HFFc6 (cell line): ENCODE measurements at regions not wholly inside any gene's neighbourhood (a gene's known extent, or its start where the extent isn't known, plus 50 kb on each side); places are given as distances from the start of the nearest gene placed in this dataset.

Experiments
- DNase-seq: peaks from one replicate; pipeline ENCODE4 v3.0.0-alpha.2; 2018
- H3K27ac Mint-ChIP-seq: 2 replicates; pipeline ENCODE4 v1.8.0; 2020; ENCODE audit warnings: mild to moderate bottlenecking, mixed read lengths
- H3K27me3 Mint-ChIP-seq: 2 replicates; pipeline ENCODE4 v1.8.0; 2021; ENCODE audit warnings: mild to moderate bottlenecking, moderate library complexity, mixed read lengths; ENCODE audit not compliant: insufficient read depth
- H3K36me3 Mint-ChIP-seq: 2 replicates; pipeline ENCODE4 v1.8.0; 2021; ENCODE audit warnings: low read depth, mixed read lengths
- H3K4me1 Mint-ChIP-seq: 2 replicates; pipeline ENCODE4 v1.8.0; 2020; ENCODE audit warnings: low read depth, mixed read lengths
- H3K4me3 Mint-ChIP-seq: 2 replicates; pipeline ENCODE4 v1.8.0; 2020; ENCODE audit warnings: mild to moderate bottlenecking, moderate library complexity, mixed read lengths
- H3K9me3 Mint-ChIP-seq: 2 replicates; pipeline ENCODE4 v1.8.0; 2020; ENCODE audit warnings: mild to moderate bottlenecking, mixed read lengths
- TF ChIP-seq, protein P1 (sequence below): fragments of 200-600 bp; sonication (generic); IDR thresholded peaks from 2 replicates; pipeline ENCODE4 v1.5.0; 2021; ENCODE audit warnings: antibody characterized with exemption, mild to moderate bottlenecking

DNA sequence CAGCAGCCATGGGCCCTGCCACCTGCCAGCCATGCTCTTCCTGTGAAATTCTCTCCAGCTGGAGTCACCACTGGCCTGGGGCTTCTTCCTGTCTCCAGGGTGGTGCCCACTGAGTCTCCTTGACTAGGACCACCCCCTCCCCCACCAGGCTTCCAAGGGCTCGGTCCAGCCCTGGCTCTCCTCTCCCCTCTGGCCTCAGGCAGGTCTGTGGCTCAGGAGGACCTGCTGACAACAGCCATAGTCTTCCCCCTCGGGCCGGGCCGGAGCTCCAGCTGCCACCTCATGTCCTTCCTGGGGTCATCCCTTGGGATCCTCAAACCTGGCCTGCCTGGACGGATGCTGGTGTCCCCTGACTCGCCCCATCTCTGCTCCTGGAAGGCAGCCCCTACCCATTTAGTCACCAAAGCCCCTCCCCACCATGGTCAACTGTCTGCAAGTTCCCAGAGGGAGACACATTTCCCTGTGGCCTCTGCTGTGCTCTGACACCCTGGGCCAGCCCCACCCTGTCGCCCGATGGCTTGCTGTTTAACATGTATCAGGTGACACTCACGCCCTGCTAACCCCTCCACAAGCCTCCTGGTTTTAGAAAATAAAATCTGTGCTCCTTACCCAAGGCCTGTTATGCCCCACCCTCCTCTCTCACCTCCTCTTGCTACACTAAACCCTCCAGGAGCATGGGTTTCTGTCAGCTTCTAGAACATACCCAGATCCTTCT, 186.2 kb downstream of the RBFOX3 start:
- no peaks in the 10 kb centered on the region for H3K4me1 Mint-ChIP-seq
- no peaks in the 10 kb centered on the region for H3K36me3 Mint-ChIP-seq
- peaks cover 30% of the 10 kb centered on the region for H3K9me3 Mint-ChIP-seq
- H3K27me3 Mint-ChIP-seq, result peaks cover 24% of the 10 kb centered on the region
- DNase-seq, result no peak
- no peak overlapping the region for H3K4me3 Mint-ChIP-seq
- no peak overlapping the region for H3K27ac Mint-ChIP-seq
- TF ChIP-seq, protein P1, sequence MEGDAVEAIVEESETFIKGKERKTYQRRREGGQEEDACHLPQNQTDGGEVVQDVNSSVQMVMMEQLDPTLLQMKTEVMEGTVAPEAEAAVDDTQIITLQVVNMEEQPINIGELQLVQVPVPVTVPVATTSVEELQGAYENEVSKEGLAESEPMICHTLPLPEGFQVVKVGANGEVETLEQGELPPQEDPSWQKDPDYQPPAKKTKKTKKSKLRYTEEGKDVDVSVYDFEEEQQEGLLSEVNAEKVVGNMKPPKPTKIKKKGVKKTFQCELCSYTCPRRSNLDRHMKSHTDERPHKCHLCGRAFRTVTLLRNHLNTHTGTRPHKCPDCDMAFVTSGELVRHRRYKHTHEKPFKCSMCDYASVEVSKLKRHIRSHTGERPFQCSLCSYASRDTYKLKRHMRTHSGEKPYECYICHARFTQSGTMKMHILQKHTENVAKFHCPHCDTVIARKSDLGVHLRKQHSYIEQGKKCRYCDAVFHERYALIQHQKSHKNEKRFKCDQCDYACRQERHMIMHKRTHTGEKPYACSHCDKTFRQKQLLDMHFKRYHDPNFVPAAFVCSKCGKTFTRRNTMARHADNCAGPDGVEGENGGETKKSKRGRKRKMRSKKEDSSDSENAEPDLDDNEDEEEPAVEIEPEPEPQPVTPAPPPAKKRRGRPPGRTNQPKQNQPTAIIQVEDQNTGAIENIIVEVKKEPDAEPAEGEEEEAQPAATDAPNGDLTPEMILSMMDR, result no peak

DNA sequence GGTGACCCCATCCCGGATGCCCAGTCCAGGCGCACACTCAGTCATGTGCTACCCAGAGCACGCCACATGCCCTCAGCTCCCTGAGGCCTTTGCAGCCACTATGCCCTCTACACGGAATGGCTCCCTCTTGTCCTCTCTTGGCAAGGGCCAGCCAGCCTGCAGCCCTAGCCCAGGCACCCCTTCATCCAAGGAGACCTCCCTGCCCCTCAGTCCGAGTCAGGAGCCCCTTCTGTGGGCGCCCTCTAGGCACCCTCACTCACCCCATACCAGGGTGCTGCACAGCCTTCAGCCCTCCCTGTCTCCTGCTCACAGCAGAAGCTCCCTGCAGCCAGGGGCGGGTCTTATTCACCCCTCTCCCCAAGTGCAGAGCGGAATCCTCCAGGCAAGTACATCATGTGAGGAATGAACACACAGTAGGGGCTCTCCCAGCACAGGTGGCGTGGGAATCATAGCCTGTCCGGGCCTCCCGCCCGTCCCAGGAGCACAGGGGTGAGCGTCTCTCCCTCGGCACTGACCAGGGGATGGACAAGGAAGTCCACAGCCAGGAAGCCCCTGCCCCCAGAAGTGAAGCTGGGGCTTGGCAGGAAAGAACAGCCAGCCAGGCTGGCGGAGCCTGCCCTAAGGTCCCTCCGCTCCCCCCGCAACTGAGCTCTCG, 186.9 kb downstream of the RBFOX3 start:
- no peak for DNase-seq
- peaks cover 23% of the 10 kb centered on the region for H3K27me3 Mint-ChIP-seq
- TF ChIP-seq, protein P1, result no peak
- no peaks in the 10 kb centered on the region for H3K4me1 Mint-ChIP-seq
- H3K4me3 Mint-ChIP-seq, result no peak overlapping the region
- no peaks in the 10 kb centered on the region for H3K36me3 Mint-ChIP-seq
- H3K27ac Mint-ChIP-seq, result no peak overlapping the region
- H3K9me3 Mint-ChIP-seq, result peaks cover 26% of the 10 kb centered on the region; the same call in 1 of the 2 replicates

DNA sequence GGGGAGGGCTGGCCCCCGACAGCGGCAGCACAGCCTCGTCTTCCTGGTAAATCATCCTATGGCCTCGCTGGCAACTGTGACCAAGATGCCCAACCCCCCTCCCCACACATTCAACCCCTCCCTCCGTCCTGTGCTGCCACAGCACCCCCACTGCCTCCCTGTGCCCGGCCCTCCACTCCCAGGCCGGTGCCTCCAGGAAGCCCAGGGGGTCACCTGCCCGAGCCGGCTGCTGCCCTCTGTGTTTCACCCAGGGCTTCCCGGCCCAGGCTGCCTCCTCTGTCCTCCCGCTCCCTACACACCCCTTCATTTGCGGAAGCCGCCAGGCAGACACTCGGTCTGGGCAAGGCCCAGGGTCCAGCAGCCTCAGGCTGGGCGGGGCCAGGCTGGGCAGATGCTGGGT, 188.6 kb downstream of the RBFOX3 start:
- Mint-ChIP-seq H3K27me3 (peaks cover 29% of the 10 kb centered on the region), H3K27ac (no peak overlapping the region)

DNA sequence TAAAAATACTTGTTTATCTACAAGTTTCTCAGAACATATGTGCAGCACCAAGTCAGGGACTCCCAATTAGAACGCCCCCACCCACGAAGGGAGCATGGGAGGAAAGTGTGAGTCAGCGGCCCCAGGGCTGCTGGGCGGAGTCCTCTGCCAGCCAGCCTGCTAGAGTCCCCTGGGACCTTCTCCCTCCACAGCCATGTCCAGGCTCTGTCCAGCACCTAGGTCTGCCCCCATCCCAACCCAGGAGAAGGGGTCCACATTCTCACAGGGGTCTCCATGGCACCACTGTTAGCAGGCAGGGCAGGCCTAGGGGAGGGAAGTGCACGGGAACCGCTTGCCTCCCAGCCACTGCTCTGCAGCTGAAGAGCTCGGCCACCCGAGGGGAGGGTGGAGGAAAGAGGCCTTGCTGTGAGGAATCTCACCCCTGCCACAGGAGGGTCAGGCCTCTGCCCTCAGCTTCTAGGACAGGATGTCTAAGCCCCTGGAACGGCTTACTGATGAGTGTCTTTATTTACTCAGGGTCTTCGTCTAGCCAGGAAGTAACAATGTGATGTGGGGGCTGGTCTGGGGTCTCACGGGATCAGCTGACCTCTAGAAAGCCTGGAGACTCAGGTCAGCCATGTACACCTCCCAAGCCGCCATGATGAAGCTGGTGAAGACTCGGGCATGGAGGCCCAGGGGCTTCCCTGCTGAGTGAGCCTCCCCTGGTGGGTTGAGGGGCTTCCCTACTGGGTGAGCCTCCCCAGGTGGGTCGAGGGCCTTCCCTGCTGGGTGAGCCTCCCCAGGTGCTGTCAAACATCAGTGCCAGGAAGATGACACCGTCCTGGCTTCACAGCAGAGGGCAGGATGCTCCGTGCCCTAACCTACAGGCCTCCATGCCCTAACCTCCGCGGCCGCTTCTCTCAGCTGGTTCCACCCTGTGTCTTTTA, 190.3 kb downstream of the RBFOX3 start:
- Mint-ChIP-seq H3K4me1 (no peaks in the 10 kb centered on the region), H3K27me3 (peaks cover 27% of the 10 kb centered on the region), H3K4me3 (no peak overlapping the region), H3K9me3 (peaks cover 15% of the 10 kb centered on the region; the same call in 1 of the 2 replicates), H3K36me3 (no peaks in the 10 kb centered on the region), H3K27ac (no peak overlapping the region)
- TF ChIP-seq, protein P1, result no peak
- DNase-seq, result no peak

More for the DNA sequence above, 188.6 kb downstream of the RBFOX3 start:
- Mint-ChIP-seq H3K4me3 (no peak overlapping the region), H3K36me3 (no peaks in the 10 kb centered on the region), H3K4me1 (no peaks in the 10 kb centered on the region), H3K9me3 (peaks cover 20% of the 10 kb centered on the region; the same call in 1 of the 2 replicates)
- no peak for DNase-seq
- TF ChIP-seq, protein P1, result no peak

DNA sequence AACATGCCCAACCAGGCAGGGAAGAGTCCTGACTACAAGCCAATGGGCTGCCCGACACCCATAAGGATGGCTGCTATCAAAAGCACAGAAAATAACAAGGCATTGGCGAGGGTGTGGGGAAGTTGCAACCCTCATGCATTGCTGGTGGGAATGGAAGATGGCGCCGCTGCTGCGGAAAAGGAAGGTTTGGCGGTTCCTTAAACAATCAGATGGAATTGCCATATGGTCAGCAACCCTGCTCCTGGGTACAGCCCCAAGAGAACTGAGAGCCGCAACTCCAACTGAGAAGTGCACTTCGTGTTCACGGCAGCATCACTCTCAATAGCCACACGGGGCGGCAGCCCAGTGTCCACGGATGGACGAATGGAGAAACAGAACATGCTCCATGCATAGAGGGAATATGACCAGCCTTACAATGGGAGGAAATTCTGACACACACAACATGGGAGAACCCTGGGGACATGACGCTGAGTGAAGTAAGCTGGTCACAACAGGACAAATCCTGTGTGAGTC, 193.3 kb downstream of the RBFOX3 start:
- no peak for DNase-seq
- TF ChIP-seq, protein P1, result no peak
- H3K36me3 Mint-ChIP-seq, result no peaks in the 10 kb centered on the region
- H3K27ac Mint-ChIP-seq, result no peak overlapping the region
- no peaks in the 10 kb centered on the region for H3K4me1 Mint-ChIP-seq
- peaks cover 13% of the 10 kb centered on the region for H3K27me3 Mint-ChIP-seq
- no peaks in the 10 kb centered on the region; the same call in 1 of the 2 replicates for H3K9me3 Mint-ChIP-seq
- H3K4me3 Mint-ChIP-seq, result no peak overlapping the region
